Erythroblast (primary cell): ENCODE measurements at regions not wholly inside any gene's neighbourhood (a gene's known extent, or its start where the extent isn't known, plus 50 kb on each side); places are given as distances from the start of the nearest gene placed in this dataset.

ENCODE experiments used
- DNase-seq, 2 experiments: peaks; one replicate each; lab custom pipeline; 2025; lab: John Stamatoyannopoulos, UW
- GATA1 ChIP-seq: IDR thresholded peaks from 2 replicates; pipeline ENCODE4 v1.6.1; 2011; ENCODE audit warnings: low read depth, mild to moderate bottlenecking, control low read depth, low read length, moderate library complexity
- POLR2A ChIP-seq: IDR thresholded peaks from 2 replicates; pipeline ENCODE4 v1.6.1; 2011; ENCODE audit warnings: mild to moderate bottlenecking, low read length

GRCh38 chr10:62511656-62512055 is 137.5 kb downstream of the ZNF365 start:
- no peak for DNase-seq
- no peak for TF ChIP-seq POLR2A
- TF ChIP-seq GATA1, result no peak

- TF ChIP-seq GATA1, result no peak
- TF ChIP-seq POLR2A, result no peak
These were observed 138.7 kb downstream of the ZNF365 start for GRCh38 chr10:62512732-62513475.

GRCh38 chr10:62514079-62514693 is 140.0 kb downstream of the ZNF365 start:
- no peak for DNase-seq
- no peak for TF ChIP-seq POLR2A
- no peak for TF ChIP-seq GATA1

More at GRCh38 chr10:62512732-62513475, 138.7 kb downstream of the ZNF365 start:
- no peak for DNase-seq

DNA sequence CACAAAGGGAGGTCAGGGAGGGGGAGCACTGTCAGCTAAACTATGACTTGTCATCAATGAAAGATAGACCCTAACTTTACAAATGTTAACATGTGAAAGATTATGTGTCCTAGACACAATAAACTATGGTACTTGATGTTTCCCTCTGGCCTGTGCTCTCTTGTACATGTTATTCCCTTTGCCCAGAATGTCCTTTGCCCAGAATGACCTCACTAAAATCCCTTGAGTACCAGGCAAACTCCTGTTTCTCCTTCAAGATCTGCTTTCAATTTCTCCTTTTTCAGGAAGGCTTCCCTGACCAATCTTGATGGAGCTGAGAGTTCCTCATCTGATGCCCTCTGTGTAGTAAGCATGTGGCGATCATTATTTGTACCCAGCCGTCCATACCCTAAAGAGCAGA is 143.1 kb downstream of the ZNF365 start:
- DNase-seq, result no peak
- TF ChIP-seq GATA1 (no peak), POLR2A (no peak)

GRCh38 chr10:62527019-62527827 is 153.1 kb downstream of the ZNF365 start:
- no peak for DNase-seq

DNA sequence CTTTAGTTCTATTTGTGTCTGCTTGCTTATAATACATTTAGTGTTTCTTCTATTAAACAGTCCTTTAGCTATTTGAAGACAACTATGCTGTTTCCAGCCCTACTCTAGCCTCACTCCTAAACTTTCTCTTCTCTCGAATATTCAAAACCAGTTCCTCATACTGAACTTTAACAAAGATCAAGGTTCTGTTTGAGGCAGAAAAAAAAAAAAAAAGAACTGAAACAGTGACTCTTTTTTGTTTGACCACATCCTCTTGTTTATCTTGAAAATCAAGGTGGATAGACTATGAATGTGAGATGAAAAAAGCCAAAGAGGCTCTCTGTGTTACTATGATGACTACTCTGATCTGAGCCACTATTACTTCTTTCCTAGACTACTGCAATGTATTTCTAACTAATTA is 154.3 kb downstream of the ZNF365 start:
- DNase-seq, result no peak

More at GRCh38 chr10:62527019-62527827, 153.1 kb downstream of the ZNF365 start:
- no peak for TF ChIP-seq POLR2A
- no peak for TF ChIP-seq GATA1

DNA sequence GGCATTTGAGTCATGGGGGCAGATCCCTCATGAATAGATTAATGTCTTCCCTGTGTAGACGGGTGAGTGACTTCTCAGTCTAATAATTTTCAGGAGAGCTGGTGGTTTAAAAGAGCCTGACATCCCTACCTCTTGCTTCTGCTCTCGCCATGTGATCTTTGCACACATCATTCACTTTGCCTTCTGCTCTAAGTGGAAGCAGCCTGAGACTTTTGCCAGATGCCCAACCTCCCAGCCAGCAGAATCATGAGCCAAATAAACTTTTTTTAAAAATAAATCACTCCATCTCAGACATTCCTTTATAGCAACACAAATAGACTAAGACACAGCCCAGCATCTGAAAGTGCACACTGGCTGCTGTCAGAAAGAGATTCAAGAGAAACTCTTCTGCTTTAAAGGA is 155.2 kb downstream of the ZNF365 start:
- no peak for TF ChIP-seq POLR2A
- DNase-seq, result no peak

More for the DNA sequence above, 154.3 kb downstream of the ZNF365 start:
- TF ChIP-seq POLR2A (no peak), GATA1 (no peak)

GRCh38 chr10:62534031-62534430 is 159.9 kb downstream of the ZNF365 start:
- DNase-seq, result no peak
- TF ChIP-seq GATA1 (no peak), POLR2A (no peak)

DNA sequence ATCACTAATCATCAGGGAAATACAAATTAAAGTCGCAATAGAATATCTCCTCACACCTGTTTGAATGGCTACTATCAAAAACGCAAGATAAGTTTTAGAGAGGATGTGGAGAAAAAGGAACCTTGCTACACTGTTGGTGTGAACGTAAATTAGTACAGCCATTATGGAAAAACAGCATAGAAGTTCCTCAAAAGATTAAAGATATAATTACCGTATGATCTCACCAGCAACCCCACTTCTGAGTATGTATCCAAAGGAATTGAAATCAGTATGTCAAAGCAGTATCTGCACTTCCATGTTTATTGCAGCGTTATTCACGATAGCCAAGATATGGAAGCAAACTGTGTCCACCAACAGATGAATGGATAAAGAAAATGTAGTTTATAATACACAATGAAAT is 164.4 kb downstream of the ZNF365 start:
- TF ChIP-seq GATA1 (no peak), POLR2A (no peak)
- no peak for DNase-seq

GRCh38 chr10:62540389-62540788 is 166.2 kb downstream of the ZNF365 start:
- DNase-seq, result no peak
- TF ChIP-seq GATA1, result no peak
- TF ChIP-seq POLR2A, result no peak

GRCh38 chr10:62541811-62542210 is 167.6 kb downstream of the ZNF365 start:
- TF ChIP-seq POLR2A, result no peak
- TF ChIP-seq GATA1, result no peak
- DNase-seq, result no peak

DNA sequence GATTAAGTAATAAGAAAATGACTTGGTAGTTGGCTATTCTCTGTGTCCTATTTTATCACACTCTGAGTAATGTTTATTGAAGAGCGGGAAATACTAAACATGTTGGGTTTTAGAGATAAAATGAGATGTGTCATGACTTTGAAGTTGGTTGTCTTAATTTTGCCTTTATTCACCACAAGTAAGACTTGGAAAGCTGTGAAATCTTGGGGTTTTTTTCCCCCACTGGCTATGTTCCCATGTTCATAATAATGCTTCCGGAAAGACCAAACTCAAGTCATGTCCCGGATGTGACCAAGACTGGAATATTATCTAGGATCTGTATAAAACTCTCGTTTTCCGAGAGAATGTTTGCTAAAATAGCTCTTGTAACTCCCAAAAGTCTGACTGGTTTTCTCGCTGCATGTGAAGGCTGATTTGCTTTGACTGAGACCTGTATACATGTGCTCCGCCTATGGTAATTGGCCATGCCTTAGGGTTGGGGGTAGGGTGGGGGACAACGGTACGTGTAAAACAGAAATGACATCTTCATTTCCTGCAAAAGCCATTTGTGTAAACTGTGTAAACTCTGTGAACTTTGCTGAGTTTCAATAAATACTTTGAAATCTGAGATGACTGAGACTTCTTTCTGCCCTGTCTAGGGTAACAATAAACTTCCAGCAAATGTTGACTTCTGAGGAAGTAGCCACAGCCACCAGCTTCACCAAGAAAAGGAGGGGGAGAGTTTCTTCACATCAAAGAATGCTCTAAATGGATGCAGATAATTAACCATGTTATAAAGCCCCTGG is 169.6 kb downstream of the ZNF365 start:
- TF ChIP-seq POLR2A (no peak), GATA1 (no peak)
- no peak for DNase-seq
